Upper lobe of right lung (tissue), 1 donor: ENCODE measurements at regions not wholly inside any gene's neighbourhood (a gene's known extent, or its start where the extent isn't known, plus 50 kb on each side); places are given as distances from the start of the nearest gene placed in this dataset.

Experiments
- ATAC-seq: fragments of 200-7000 bp; cut with Tn5 transposase; one replicate; pipeline ENCODE4 v1.9.1; 2020; ENCODE audit warnings: mild to moderate bottlenecking, moderate library complexity
- DNase-seq: peaks from one replicate; pipeline ENCODE4 v3.0.0-alpha.2; 2020
- H3K27ac ChIP-seq: fragments of 200-600 bp; one replicate; pipeline ENCODE4 v1.8.0; 2022
- H3K27me3 ChIP-seq: fragments of 200-600 bp; one replicate; pipeline ENCODE4 v1.8.0; 2022; ENCODE audit warnings: mild to moderate bottlenecking
- H3K36me3 ChIP-seq: fragments of 200-600 bp; one replicate; pipeline ENCODE4 v1.8.0; 2022
- H3K4me1 ChIP-seq: fragments of 200-600 bp; one replicate; pipeline ENCODE4 v1.8.0; 2022
- H3K4me3 ChIP-seq: fragments of 200-600 bp; one replicate; pipeline ENCODE4 v1.8.0; 2022; ENCODE audit warnings: mild to moderate bottlenecking
- H3K9me3 ChIP-seq: fragments of 200-600 bp; one replicate; pipeline ENCODE4 v1.8.0; 2022
- CTCF ChIP-seq: fragments of 200-600 bp; IDR thresholded peaks from one replicate; pipeline ENCODE4 v1.8.0; 2022; ENCODE audit warnings: antibody characterized with exemption
- intact Hi-C: fragments of 100-400 bp; cut with DNase I; formaldehyde crosslinking; loops from one replicate; pipeline ENCODE4 v1.11.0; 2022
- donor health status: DM: no; HTN: yes; CAD: no; lungs with severe emphysema.

GRCh38 chr14:98059106-98059505, 1212.9 kb downstream of the BCL11B start:
- H3K27ac ChIP-seq, result no peak overlapping the region
- H3K4me1 ChIP-seq, result no peaks in the 10 kb centered on the region
- ATAC-seq (no peak), DNase-seq (no peak)
- no peak overlapping the region for H3K4me3 ChIP-seq
- H3K27me3 ChIP-seq, result no peaks in the 10 kb centered on the region
- TF ChIP-seq CTCF, result no peak
- intact Hi-C loops, result no loop called here
- no peaks in the 10 kb centered on the region for H3K9me3 ChIP-seq
- no peaks in the 10 kb centered on the region for H3K36me3 ChIP-seq

GRCh38 chr14:98062083-98062482, 1209.9 kb downstream of the BCL11B start:
- no peaks in the 10 kb centered on the region for H3K4me1 ChIP-seq
- H3K27me3 ChIP-seq, result no peaks in the 10 kb centered on the region
- DNase-seq, result no peak
- H3K9me3 ChIP-seq, result no peaks in the 10 kb centered on the region
- intact Hi-C loops, result no loop called here
- ATAC-seq, result no peak
- H3K4me3 ChIP-seq, result no peak overlapping the region
- H3K36me3 ChIP-seq, result no peaks in the 10 kb centered on the region
- H3K27ac ChIP-seq, result no peak overlapping the region
- no peak for TF ChIP-seq CTCF

GRCh38 chr14:98069712-98070171, 1202.3 kb downstream of the BCL11B start:
- Histone ChIP-seq H3K27ac (peak overlapping the region; percentile 61), H3K27me3 (no peaks in the 10 kb centered on the region), H3K4me1 (no peaks in the 10 kb centered on the region), H3K36me3 (no peaks in the 10 kb centered on the region), H3K4me3 (no peak overlapping the region), H3K9me3 (no peaks in the 10 kb centered on the region)
- intact Hi-C loops, result no loop called here
- DNase-seq, result no peak
- no peak for TF ChIP-seq CTCF
- peak; percentile 87 for ATAC-seq

GRCh38 chr14:98070536-98070935, 1201.5 kb downstream of the BCL11B start:
- TF ChIP-seq CTCF, result no peak
- ATAC-seq, result no peak
- Histone ChIP-seq H3K9me3 (no peaks in the 10 kb centered on the region), H3K27me3 (no peaks in the 10 kb centered on the region), H3K4me3 (no peak overlapping the region), H3K36me3 (no peaks in the 10 kb centered on the region), H3K27ac (no peak overlapping the region), H3K4me1 (no peaks in the 10 kb centered on the region)
- DNase-seq, result no peak
- intact Hi-C loops, result no loop called here

- no peak for TF ChIP-seq CTCF
- no peaks in the 10 kb centered on the region for H3K9me3 ChIP-seq
- DNase-seq, result no peak
- ATAC-seq, result no peak
- H3K27ac ChIP-seq, result no peak overlapping the region
- no peaks in the 10 kb centered on the region for H3K36me3 ChIP-seq
- intact Hi-C loops, result no loop called here
- no peaks in the 10 kb centered on the region for H3K27me3 ChIP-seq
- H3K4me1 ChIP-seq, result no peaks in the 10 kb centered on the region
- no peak overlapping the region for H3K4me3 ChIP-seq
These were observed 1197.9 kb downstream of the BCL11B start for GRCh38 chr14:98074111-98074510.

- Histone ChIP-seq H3K4me1 (no peaks in the 10 kb centered on the region), H3K9me3 (no peaks in the 10 kb centered on the region), H3K36me3 (no peaks in the 10 kb centered on the region), H3K4me3 (no peak overlapping the region), H3K27ac (no peak overlapping the region), H3K27me3 (no peaks in the 10 kb centered on the region)
- no peak for DNase-seq
- ATAC-seq, result no peak
- no peak for TF ChIP-seq CTCF
- intact Hi-C loops, result no loop called here
These were observed 1194.8 kb downstream of the BCL11B start for GRCh38 chr14:98077176-98077575.
